ENCODE measurements at regions not wholly inside any gene's neighbourhood (a gene's known extent, or its start where the extent isn't known, plus 50 kb on each side); places are given as distances from the start of the nearest gene placed in this dataset.

GRCh38 chr20:23146857-23147637, 60.9 kb upstream of the CD93 start:
- no peak for TF ChIP-seq CTCF (IDR thresholded peaks at IDR 0.05)
- Mint-ChIP-seq H3K9me3 (ENCODE audit: low read depth) (no peaks in the 10 kb centered on the region), H3K36me3 (ENCODE audit: low read depth) (no peaks in the 10 kb centered on the region), H3K27ac (ENCODE audit: unreplicated experiment) (no peak overlapping the region), H3K4me3 (ENCODE audit: unreplicated experiment) (no peak overlapping the region), H3K27me3 (ENCODE audit: low read depth) (no peaks in the 10 kb centered on the region), H3K4me1 (ENCODE audit: low read depth) (peaks cover 64% of the 10 kb centered on the region)
- DNase-seq (ENCODE audit: low spot score) = no peak

- no peak for TF ChIP-seq CTCF (IDR thresholded peaks at IDR 0.05)
- Mint-ChIP-seq H3K4me1 (ENCODE audit: low read depth) (peaks cover 65% of the 10 kb centered on the region), H3K9me3 (ENCODE audit: low read depth) (no peaks in the 10 kb centered on the region), H3K27ac (ENCODE audit: unreplicated experiment) (no peak overlapping the region), H3K4me3 (ENCODE audit: unreplicated experiment) (no peak overlapping the region), H3K27me3 (ENCODE audit: low read depth) (no peaks in the 10 kb centered on the region), H3K36me3 (ENCODE audit: low read depth) (no peaks in the 10 kb centered on the region)
- DNase-seq (ENCODE audit: low spot score) = no peak
Observed at GRCh38 chr20:23146181-23146580, 60.1 kb upstream of the CD93 start.

GRCh38 chr20:23145281-23145700, 59.2 kb upstream of the CD93 start:
- Mint-ChIP-seq H3K4me3 (ENCODE audit: unreplicated experiment) (no peak overlapping the region), H3K36me3 (ENCODE audit: low read depth) (no peaks in the 10 kb centered on the region), H3K27ac (ENCODE audit: unreplicated experiment) (peak overlapping the region; percentile 94), H3K27me3 (ENCODE audit: low read depth) (no peaks in the 10 kb centered on the region), H3K4me1 (ENCODE audit: low read depth) (peaks cover 69% of the 10 kb centered on the region), H3K9me3 (ENCODE audit: low read depth) (no peaks in the 10 kb centered on the region)
- TF ChIP-seq CTCF (IDR thresholded peaks at IDR 0.05) = no peak
- DNase-seq (ENCODE audit: low spot score) = no peak

- H3K9me3 Mint-ChIP-seq (ENCODE audit: low read depth) = no peaks in the 10 kb centered on the region
- H3K27me3 Mint-ChIP-seq (ENCODE audit: low read depth) = no peaks in the 10 kb centered on the region
- H3K36me3 Mint-ChIP-seq (ENCODE audit: low read depth) = no peaks in the 10 kb centered on the region
- no peak for DNase-seq (ENCODE audit: low spot score)
- no peak for TF ChIP-seq CTCF (IDR thresholded peaks at IDR 0.05)
- H3K4me1 Mint-ChIP-seq (ENCODE audit: low read depth) = peaks cover 69% of the 10 kb centered on the region
- no peak overlapping the region for H3K4me3 Mint-ChIP-seq (ENCODE audit: unreplicated experiment)
- peak overlapping the region; percentile 94 for H3K27ac Mint-ChIP-seq (ENCODE audit: unreplicated experiment)
Observed at GRCh38 chr20:23144856-23145255, 58.7 kb upstream of the CD93 start.

- no peak overlapping the region for H3K4me3 Mint-ChIP-seq (ENCODE audit: unreplicated experiment)
- no peaks in the 10 kb centered on the region for H3K27me3 Mint-ChIP-seq (ENCODE audit: low read depth)
- H3K36me3 Mint-ChIP-seq (ENCODE audit: low read depth) = no peaks in the 10 kb centered on the region
- peaks cover 72% of the 10 kb centered on the region for H3K4me1 Mint-ChIP-seq (ENCODE audit: low read depth)
- no peak for TF ChIP-seq CTCF (IDR thresholded peaks at IDR 0.05)
- H3K27ac Mint-ChIP-seq (ENCODE audit: unreplicated experiment) = peak overlapping the region; percentile 94
- no peak for DNase-seq (ENCODE audit: low spot score)
- no peaks in the 10 kb centered on the region for H3K9me3 Mint-ChIP-seq (ENCODE audit: low read depth)
Observed at GRCh38 chr20:23143986-23144690, 58.0 kb upstream of the CD93 start.

Data from chondrocyte (in vitro differentiated cells).